Testis (tissue), 2 donors: ENCODE measurements at regions not wholly inside any gene's neighbourhood (a gene's known extent, or its start where the extent isn't known, plus 50 kb on each side); places are given as distances from the start of the nearest gene placed in this dataset.
"Not testable (repeated sequence)": the region's sequence is repeated elsewhere in the genome, so short reads cannot be mapped to it uniquely, and the experiment has no call there.

Experiments used
- DNase-seq: peaks from one replicate; pipeline ENCODE4 v3.0.0-alpha.2; 2019
- H3K27ac ChIP-seq, 2 donors: fragments of 200-600 bp; sonication (generic); one replicate each; pipeline ENCODE4 v1.5.1; 2019
- H3K27me3 ChIP-seq: fragments of 200-600 bp; sonication (generic); one replicate; pipeline ENCODE4 v1.5.1; 2019
- H3K36me3 ChIP-seq: fragments of 200-600 bp; sonication (generic); one replicate; pipeline ENCODE4 v1.5.1; 2017; ENCODE audit warnings: low read depth; ENCODE audit errors: missing control alignments
- H3K4me1 ChIP-seq: fragments of 200-600 bp; sonication (generic); one replicate; pipeline ENCODE4 v1.5.1; 2019
- H3K4me3 ChIP-seq, 2 donors: fragments of 200-600 bp; sonication (generic); one replicate each; pipeline ENCODE4 v1.5.1; 2017 to 2019
- H3K9me3 ChIP-seq: fragments of 200-600 bp; sonication (generic); one replicate; pipeline ENCODE4 v1.5.1; 2017
- CTCF ChIP-seq, 3 experiments: fragments of 450-650 bp in 2 of 3; fragments of 200-600 bp in 1 of 3; sonication (generic) in 1 of 3; IDR thresholded peaks; one replicate each; pipeline ENCODE4 v1.5.1; 2016 to 2019; ENCODE audit warnings: antibody characterized with exemption in 3 of 3, mild to moderate bottlenecking in 2 of 3, moderate library complexity in 1 of 3
- POLR2A ChIP-seq: fragments of 450-650 bp; IDR thresholded peaks from one replicate; pipeline ENCODE4 v1.6.1; 2017; ENCODE audit warnings: antibody characterized with exemption, mild to moderate bottlenecking, moderate library complexity
- WGBS, 2 donors: methylation state at CpG; one replicate each; pipeline ENCODE4 v1.1.5; 2018; 5-methylcytosine and 5-hydroxymethylcytosine counted together
- intact Hi-C: fragments of 100-400 bp; cut with DNase I; formaldehyde crosslinking; loops from one replicate; pipeline ENCODE4 v1.15.1; 2023; ENCODE audit warnings: low total_unique reads

- intact Hi-C loops, result no loop called here
- no peak overlapping the region for H3K4me3 ChIP-seq
- DNase-seq, result no peak
- H3K27ac ChIP-seq, result no peak overlapping the region
- no peaks in the 10 kb centered on the region for H3K27me3 ChIP-seq
- H3K4me1 ChIP-seq, result no peaks in the 10 kb centered on the region
- WGBS, 2 donors, result 61 to 66% methylated on average over 8 of the region's 8 CpGs
- no peaks in the 10 kb centered on the region for H3K9me3 ChIP-seq
- no peaks in the 10 kb centered on the region for H3K36me3 ChIP-seq
- TF ChIP-seq POLR2A (no peak), CTCF (IDR thresholded peaks at IDR 0.05) (no peak)
Observed at GRCh38 chr10:23927576-23928325, 281.2 kb upstream of the KIAA1217 start.

- H3K36me3 ChIP-seq, DNase-seq, H3K4me3 ChIP-seq, intact Hi-C loops, H3K4me1 ChIP-seq, H3K27me3 ChIP-seq, H3K27ac ChIP-seq, H3K9me3 ChIP-seq: not testable (repeated sequence)
- WGBS, 2 donors, result 85 to 93% methylated on average over 3 of the region's 3 CpGs
Observed at GRCh38 chr10:23934023-23934422, 274.9 kb upstream of the KIAA1217 start.

- no peaks in the 10 kb centered on the region for H3K36me3 ChIP-seq
- no peak for DNase-seq
- no peak overlapping the region for H3K4me3 ChIP-seq
- H3K9me3 ChIP-seq, result no peaks in the 10 kb centered on the region
- no peaks in the 10 kb centered on the region for H3K27me3 ChIP-seq
- 83 to 88% methylated on average over 2 of the region's 2 CpGs for WGBS, 2 donors
- H3K4me1 ChIP-seq, result no peaks in the 10 kb centered on the region
- TF ChIP-seq CTCF (IDR thresholded peaks at IDR 0.05), result no peak
- TF ChIP-seq POLR2A, result no peak
- intact Hi-C loops, result no loop called here
- no peak overlapping the region for H3K27ac ChIP-seq
Observed at GRCh38 chr10:23945845-23946244, 263.1 kb upstream of the KIAA1217 start.

GRCh38 chr10:23951841-23952240 lies 257.1 kb upstream of the KIAA1217 start:
- H3K4me3 ChIP-seq, result no peak overlapping the region
- no peak for TF ChIP-seq POLR2A
- TF ChIP-seq CTCF (IDR thresholded peaks at IDR 0.05), result no peak
- H3K27ac ChIP-seq, result no peak overlapping the region
- H3K9me3 ChIP-seq, result no peaks in the 10 kb centered on the region
- no peaks in the 10 kb centered on the region for H3K36me3 ChIP-seq
- H3K27me3 ChIP-seq, result no peaks in the 10 kb centered on the region
- DNase-seq, result no peak
- intact Hi-C loops, result no loop called here
- no peaks in the 10 kb centered on the region for H3K4me1 ChIP-seq
- 91 to 96% methylated on average over 6 of the region's 6 CpGs for WGBS, 2 donors

- DNase-seq, result no peak
- no peak overlapping the region for H3K4me3 ChIP-seq
- no peaks in the 10 kb centered on the region for H3K9me3 ChIP-seq
- 61 to 62% methylated on average over 10 of the region's 10 CpGs for WGBS, 2 donors
- no peaks in the 10 kb centered on the region for H3K27me3 ChIP-seq
- H3K27ac ChIP-seq, result no peak overlapping the region
- no peaks in the 10 kb centered on the region for H3K36me3 ChIP-seq
- H3K4me1 ChIP-seq, result no peaks in the 10 kb centered on the region
- TF ChIP-seq CTCF (IDR thresholded peaks at IDR 0.05), result no peak
- no peak for TF ChIP-seq POLR2A
- intact Hi-C loops, result no loop called here
Observed at GRCh38 chr10:23955456-23956225, 253.3 kb upstream of the KIAA1217 start.
